Right kidney (tissue), 1 donor: ENCODE measurements at regions not wholly inside any gene's neighbourhood (a gene's known extent, or its start where the extent isn't known, plus 50 kb on each side); places are given as distances from the start of the nearest gene placed in this dataset.

Source experiments
- DNase-seq: peaks from one replicate; pipeline ENCODE4 v3.0.0-alpha.2; 2016

DNA sequence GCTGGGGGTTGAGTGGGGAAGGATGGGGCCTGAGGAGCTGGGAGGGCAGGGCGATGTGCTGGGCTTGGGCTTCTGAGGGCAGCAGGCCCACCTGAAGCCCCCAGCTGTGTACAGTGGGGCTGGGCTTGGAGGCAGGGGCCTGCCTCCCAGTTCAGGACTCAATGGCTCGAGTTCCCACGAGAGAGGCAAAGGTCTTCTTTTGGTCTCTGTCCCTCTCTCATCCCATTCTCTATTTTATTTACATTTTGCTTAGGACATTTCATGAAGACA lies 180.6 kb downstream of the MACROH2A1 start:
- DNase-seq: no peak

DNA sequence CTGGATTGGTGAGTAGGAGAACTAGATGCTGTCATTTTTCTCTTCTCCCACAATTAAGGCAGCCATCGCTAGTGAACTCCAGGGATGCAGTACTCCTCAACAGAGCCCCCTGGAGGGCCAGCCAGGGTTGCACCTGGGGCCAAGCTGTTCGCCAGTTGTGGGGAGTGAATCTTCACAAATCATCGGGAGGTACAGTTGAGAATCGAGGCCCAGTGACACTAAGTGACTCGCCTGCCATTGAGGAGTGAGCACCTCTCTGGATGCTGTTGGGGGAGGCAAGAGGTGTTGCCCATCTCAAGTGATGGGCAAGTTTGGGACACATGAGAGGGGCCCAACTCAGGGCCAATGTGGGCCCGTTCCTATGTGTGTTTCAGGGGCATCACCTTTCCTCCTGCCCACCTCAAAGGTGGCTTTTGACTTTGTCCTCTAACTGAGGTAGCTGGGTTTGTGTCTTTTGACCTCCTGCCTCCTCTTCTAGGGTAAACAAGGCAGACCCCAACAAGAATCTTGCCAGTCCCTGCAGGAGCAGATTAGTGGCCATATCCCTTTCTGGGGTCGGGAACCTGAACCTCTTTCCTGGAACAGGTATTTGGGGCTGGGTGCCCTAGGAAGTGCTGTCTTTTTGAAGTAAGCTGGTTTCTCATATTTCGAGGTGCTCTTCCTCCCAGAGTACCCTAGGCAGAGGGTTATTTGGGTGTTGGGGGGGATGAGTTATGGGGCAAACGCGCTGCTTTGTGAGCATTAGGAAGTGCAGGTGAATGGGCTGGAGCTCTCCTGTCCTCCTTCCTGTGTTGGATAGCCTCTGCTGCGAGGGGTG lies 181.2 kb downstream of the MACROH2A1 start:
- DNase-seq: no peak

DNA sequence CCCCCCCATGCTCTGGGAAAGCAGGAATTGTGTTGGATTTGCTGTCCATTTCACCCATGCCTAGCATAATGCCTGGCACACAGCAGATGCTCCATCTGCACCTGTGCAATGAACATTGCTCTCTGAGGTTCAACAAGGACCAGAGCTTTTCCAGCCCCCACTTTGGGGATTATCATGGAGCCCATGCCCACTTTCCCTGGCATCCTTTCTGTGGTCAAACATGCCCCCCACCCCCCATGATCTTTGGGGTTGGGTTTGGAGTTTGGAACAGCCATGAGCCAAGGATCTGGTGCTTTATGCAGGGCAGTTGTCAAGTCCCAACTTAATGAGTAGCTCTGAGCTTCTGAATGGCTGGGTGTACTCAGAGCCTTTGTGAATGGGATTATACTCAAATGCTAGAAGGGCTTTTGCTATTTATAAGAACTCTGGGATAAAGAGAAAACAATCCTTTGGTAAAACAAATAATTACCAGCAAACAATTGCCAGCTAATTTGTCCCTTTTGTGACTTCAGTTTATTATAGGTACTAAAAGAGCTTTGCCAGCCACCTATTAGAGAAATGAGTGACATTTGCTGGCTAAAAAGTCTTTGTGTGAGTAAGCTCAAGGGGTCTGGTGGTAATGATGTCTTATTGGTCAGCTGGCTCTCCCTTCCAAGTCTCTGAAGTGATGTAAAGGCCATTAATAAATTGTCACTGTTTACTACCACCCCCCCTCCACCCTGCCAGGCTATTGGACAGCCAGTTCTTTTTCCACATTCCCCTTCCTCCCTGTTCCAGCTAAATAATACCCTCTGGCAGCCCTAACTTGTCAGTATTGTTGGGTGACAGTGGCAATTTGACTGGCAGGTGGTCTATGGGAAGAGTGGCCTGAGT lies 182.3 kb downstream of the MACROH2A1 start:
- DNase-seq: no peak

DNA sequence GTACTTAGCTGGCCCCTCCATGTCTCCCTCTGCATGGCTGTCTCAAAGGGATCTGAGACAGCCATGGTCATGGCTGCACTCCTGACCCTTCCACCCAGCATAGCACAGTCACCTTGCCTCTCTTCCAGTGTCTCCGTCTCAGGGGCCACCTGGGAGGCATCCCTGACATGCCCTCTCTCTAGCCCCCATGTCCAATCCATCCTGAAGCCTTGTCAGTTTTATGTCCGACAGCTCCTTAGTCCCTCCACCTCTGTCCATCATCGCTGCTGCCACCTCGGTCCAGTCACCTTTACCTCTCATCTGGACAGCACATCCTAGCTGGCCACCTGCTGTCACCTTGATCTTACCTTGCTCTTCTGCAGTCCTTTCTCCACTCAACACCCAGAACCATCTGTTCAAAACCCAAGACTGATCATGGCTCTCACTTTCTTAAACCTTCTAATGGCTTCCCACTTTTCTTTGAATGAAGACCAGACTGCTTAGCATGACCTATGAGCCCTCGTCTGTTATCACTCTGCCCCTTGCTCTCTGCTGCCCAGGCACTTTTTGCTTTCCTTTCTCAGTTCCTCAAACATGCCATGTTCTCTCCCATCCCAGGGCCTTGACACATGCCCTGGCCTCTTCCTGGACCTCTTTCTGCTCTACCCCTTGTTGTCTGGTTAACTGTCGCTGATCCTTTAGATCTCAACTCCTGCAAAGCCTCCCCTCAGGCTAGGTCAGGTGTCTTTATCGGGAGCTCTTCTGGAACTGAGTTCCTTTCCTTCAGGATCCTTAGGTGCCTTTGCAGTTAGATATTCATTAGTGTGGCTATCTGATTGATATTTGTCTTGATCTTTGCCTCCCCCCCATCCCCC lies 181.8 kb upstream of the PITX1 start:
- DNase-seq: no peak

DNA sequence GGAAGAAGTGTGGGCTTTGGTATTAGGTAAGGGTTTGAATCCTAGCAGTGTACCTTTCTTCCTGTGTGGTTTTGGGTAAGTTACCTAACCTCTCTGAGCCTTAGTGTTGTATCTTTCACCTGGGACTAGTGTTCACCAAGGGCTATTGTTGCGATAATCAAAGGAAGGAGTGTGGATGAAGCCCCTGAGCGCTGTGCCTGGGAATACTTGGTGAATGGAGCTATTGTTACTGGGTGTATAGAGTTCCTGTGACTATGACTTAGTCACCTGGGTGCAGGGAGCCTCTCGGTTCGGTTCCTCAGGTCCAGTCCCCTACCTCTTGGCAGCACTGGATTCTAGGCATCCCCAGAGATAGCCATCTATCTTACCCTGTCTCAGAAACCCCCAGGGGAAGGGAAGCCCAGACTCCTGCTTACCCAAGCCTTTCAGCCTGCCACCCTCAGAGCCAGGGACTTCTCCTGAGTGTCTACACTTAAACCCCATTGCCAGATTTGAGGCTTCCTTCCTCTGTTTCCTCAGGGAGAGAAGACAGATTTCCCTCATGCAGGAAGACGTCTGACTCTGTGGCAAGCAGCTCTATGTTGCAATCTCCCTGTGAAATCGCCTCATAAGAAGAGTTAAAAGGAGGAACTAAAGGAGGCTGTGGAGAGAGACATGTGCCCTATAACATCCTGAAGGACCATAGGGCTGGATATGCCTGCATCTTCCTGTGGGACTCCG lies 181.0 kb upstream of the PITX1 start:
- DNase-seq: no peak

DNA sequence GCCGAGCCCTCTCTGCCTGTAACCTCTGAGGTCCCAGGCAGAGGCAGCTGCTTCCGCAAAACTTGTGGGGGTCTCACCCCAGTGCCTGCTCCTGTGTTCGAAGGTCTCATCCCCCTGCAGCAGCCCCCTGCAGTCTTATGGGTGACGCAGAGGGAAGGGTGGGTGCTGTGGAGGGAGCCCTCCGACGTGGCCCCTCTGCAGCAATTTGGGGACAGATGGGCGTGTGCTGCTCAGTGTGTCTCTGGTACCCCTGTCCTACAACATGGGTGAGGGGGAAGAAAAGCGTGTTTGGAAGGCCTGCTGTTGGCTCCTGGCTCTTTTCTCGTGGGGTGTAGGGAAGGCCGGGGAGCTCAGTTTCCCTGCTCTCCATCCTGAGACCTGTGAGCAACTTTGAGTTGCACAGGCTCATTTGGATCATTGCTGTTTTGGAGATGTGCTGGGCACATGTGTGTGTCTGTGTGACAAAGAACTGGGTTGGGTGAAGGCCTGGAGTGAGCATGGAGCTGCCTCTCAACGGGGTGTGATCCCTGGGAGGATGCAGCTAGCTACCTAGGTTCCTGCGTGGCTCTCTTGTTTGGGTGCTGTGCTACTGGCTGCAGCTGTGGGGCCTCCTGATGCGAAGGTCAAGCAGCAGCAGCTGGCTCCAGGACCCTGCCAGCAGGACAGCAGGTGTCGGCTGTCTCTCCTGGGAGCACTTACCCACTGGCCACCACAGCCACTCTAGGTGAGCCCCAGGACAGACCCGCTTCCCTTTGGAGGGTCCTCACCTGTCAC lies 179.6 kb upstream of the PITX1 start:
- DNase-seq: no peak

DNA sequence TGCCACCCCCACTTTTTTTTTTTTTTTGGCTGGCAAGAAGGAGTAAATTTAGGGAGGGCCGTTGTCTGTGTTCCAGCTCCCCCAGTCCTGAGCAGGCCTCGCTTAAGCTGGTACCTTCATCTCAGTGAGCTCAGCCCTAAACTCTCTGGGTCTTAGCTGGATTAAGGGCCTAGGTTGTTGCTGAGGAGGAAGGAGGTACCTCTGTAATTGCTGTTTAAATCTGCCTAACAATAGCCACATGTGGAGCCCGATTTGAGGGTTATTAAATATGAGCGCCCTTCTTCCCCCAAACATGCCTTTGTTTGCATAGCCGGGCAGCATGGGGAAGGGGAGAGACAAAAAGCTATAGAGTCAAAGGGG lies 179.0 kb upstream of the PITX1 start:
- no peak for DNase-seq

DNA sequence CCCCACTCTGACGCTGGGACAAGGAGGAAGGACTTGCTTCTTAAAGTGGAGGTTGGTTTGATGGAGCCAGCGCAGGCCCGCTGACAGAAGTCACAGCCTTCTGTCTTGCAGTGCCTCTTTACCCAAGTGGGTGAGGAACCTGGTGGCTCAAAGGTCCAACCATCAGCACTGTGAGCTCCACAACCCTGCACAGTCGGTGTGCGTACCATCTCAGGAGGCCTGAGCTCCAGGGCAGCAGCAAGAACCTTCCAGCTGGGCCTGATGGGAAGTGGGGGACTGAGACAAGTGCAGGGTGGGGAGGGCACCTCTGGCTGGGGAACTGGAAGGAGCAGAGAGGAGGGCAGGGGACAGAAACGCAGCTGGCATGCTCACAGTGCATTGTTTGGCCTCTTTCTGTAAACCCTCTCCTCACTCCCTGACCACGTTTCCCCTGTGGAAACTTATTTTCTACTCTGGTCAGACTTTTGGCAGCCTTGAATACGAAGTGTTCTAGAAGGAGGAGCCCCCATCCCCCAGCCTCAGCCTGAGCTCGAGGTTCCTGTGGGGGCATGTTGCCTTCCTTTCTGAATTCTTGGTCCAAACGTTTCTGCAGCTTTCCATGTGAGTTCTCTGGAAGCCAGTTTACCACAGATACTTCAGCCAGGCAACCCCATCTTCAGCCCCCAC lies 178.5 kb upstream of the PITX1 start:
- no peak for DNase-seq

DNA sequence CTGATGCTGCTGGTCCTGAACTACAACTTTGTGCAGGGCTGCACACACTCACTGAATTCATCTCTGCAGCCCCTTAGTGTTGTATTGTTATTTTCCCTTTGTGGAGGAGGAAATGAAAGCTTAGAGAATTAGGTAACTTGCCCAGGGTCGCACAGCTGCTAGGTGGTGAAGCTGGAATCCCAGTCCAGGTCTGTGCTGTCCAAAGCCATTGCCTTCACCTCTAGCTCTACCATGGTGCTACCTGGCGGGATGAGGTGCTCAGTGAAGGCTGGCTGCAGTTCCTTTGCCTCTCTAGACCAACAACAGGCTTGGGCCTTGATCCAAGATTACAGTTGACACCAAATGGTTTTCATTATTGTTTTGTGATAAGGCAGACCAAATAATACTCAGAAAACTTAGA lies 177.8 kb upstream of the PITX1 start:
- no peak for DNase-seq

DNA sequence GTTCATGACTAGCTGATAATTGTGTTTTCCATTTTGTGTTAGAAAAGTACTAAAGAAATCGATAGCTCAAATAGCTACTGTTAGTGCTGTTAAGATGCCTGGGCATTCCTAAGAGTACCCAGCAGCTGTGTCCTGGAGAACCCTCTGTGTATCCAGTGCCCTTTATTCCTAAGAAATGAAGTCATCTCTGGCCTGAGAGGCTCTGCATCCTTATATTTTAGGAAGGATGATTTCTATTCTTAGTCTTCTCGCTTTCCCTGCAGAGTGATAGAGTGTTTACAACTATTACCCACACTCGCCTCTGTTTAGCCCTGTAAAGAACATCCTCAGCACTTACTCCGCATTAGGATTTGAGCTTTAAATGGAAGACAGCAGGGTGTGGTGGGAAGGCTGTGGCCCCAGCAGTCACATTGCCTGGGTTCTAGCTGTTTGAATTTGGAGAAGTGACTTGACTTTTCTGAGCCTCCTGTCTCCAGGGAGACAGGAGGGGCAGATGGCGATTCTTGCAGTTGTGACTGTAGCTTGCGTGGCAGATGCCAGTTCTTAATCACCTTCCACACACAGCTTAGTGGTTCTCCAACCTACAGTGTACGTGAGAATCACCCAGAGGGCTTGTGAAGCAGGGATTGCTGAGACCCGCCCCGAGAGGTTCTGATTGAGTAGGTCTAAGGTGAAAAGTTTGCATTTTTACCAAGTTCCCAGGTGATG lies 177.2 kb upstream of the PITX1 start:
- DNase-seq: no peak

DNA sequence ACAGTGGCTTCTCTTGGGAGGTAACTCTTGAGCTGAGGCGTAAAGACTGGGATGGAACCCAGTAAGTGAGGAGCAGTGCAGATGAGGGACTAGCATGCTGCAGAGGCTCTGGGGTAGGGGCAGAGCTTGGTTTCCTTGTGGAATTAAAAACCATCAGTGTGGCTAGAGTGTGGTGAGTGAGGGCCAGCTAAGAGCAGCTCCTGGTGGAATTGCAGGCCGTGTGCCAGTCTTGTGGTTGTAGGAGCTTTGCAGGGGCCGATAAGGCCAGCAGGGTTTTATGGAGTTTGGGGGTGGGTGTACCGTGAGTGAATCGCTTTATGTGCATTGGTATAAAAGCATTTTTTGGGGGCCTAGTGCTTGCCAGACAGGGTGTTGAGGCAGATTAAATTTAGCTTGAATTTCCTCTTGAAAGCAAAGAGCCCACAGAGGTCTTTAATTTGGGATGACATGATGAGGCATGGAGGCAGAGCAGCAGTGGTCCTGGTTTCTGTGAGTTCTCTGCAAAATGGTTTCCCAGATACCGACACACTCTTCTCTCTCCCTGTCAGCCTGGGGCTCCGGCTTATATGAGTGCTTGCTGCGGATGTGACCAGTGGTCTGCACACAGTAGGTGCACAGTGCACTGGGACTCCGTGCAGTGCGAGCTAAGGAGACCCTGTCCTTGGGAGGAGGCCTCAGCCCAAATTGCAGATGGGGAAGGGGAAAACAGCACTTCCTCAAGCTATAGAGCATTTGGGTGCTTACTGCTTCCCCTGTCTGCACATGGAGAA lies 176.4 kb upstream of the PITX1 start:
- no peak for DNase-seq

DNA sequence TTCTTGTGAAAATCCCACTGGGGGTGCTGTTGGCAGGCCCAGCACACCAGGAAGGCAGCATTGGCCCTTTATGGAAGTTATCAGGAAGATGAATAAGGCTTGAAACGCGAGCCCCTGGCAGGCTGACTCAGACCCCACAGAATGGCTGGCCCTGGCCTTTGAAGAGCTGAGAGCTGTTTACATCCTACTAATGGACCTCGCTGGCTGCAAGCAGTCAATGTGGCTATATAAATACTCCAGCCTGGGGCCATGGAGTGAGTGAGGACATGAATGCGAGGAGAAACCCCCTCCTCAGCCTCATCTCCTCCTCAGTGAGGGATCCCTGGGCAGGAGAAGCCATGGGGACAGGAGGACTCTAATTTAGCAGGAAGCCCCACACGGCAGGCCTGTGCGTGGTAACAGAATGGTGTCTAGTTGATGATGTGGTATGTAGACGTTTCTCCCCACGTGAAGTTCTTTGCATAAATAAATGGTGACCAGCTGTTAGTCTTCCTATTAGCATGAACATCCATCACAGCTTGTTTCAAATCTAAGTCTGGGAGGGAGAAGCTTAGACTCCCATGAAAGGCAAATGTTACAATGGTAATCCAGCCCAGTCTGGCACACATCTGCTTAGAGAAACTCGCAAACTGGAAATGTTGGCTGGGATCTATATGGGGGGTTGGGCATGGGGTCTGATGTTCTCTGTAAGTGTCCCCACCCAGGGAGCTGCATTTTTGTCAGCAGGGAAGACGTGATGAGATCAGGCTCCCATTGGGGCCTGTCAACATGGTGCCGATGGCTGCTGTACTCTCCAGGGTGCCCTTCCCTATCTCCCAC lies 175.1 kb upstream of the PITX1 start:
- no peak for DNase-seq

DNA sequence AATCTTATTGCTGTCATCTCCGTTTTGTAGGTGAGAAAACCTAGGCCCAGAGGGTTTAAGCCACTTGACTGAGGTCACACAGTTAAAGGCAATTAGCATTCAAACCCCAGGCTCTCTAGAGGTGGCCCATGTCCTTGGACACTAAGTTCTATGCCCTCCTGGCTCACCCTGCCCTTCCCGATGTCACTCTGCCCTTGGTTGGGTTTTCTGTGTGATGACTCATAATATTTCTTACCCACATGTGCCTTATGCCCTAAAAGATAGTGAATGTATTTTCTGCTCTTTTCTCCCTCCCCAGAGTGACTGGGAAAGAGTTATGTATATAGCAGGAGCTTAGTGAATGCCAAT lies 174.5 kb upstream of the PITX1 start:
- DNase-seq: no peak

DNA sequence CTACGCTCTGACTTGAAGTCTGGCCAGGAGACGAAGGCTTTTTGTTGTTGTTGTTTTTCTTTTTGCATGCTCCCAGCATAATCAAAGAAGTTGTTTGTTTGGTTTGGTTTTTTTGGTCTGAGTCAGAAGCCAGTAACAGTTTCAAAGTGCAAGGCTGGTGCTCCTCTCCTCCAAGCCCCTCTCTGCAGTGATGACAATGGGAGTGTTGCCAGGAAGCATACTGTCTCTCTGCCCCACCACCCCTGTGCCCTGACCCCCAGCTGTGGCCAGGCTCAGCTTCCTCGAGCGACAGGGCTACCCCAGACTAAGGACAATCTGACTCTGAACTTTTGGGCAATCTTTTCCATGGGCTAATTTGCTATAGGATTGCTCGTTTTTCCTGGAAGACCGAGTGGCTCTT lies 173.8 kb upstream of the PITX1 start:
- no peak for DNase-seq

DNA sequence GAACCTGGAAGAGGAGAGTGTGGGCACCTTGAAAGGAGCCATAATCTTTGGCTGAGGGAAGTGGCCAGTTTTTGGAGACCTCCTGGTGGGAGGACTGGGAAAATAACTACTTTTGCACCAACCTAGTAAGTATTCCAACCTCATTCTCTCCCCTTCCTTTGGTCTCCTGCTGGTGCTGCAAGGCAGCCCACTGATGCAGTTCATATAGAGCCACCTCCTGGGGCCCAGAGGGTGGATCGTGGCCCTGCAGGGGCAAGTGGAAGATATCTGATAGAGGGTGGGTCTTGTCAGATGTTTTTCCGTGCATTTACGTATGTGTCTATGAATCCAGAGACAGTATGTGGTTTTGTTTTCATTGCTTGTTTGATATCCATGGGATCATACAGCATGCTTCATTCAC lies 172.8 kb upstream of the PITX1 start:
- DNase-seq: no peak

DNA sequence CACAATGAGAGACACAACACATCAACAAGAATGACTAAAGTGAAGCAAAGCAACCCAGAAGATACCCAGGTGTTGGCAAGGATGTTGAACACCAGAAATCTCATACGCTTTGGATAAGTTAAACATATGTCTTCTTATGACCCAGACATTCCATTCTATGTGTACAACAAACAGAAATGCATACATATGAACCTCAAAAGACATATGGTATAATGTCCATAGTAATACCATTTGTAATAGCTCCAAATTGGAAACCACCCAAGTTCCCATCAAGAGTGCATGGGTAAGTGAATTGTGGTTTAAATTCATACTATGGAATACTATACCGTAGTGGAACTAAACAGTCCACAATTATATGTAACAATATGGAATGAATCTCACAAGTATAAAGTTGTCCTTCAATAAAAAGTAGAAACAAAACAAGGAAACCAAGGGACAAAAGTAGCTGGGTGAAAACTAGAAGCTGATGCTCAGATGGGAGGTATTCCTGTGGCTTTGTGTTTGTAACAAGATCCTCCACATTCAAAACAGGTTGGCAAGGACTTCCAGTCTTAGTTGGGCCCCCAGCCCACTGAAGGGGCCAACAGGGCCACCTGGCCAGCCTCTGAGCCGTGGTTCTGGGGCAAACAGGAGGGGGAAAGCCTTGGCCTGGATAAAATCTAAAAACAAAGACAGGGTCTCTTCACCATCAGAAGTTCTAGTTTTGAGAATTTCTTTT lies 171.8 kb upstream of the PITX1 start:
- DNase-seq: no peak

DNA sequence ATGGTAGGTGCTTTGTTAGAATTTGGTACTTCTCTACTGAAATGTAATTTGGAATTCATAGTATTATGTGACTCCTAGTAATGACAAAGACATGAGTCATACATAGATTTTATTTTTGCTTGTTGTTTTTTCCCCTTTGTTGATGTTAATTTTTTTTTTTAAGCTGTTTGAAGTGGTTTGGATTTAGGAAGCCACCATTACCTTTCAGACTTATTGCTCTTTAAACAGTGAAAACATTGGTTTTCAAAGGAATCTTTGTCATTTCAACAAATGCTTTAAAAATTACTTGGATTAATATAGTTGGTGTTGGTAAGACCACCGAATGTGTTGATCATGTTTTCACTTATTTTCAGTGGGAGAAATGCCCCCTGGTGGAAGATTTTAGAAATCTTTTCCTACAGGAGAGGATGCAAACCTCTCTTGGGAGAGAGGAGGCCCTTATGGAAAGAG lies 170.1 kb upstream of the PITX1 start:
- DNase-seq: no peak

DNA sequence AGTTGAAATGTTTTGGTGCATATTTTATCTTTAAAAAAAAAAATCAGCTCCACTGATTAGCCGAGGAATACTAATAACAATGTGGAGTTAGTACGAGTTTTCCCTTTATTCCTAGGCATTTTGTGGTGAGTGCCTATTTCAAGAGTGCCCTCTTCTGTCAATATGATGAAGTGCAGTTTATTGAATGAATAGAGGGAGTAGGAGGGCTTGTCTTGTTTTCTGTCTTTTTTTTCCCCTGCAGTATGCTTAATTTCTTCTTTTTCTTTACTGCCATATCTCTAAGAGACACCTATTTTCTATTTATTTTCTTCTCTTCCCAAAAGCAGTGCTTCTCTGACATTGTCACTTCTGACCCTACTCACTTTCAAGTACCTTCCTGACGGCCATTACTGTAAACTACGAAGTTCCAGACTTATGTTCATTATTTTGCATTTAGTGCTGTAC lies 169.6 kb upstream of the PITX1 start:
- DNase-seq: no peak
